ENCODE measurements at regions not wholly inside any gene's neighbourhood (a gene's known extent, or its start where the extent isn't known, plus 50 kb on each side); places are given as distances from the start of the nearest gene placed in this dataset.
A peak's percentile ranks its signal among the peaks of the same experiment; 100 is the strongest.

DNA sequence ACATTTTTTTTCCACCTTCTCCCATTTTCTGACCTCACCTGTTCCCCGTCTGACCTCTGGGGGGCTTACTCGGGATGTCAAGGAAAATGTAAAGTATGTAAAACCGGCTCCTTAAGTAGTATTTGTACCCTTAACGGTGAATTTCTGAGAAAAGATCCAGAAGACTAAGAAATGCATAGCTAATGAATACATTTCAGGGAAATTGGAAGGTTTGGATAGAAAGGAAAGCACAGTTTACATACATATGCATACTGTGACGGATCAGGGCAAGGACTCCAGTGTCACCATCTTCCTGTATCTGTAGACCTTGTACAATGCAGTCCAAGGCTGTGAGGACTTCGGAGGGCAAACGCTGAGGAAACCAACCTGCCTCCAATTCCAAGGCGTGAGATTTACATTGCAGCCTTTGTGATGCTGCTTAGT lies 2185.9 kb upstream of the TENM3 start:
- no peak for DNase-seq (ENCODE audit: low spot score)

DNA sequence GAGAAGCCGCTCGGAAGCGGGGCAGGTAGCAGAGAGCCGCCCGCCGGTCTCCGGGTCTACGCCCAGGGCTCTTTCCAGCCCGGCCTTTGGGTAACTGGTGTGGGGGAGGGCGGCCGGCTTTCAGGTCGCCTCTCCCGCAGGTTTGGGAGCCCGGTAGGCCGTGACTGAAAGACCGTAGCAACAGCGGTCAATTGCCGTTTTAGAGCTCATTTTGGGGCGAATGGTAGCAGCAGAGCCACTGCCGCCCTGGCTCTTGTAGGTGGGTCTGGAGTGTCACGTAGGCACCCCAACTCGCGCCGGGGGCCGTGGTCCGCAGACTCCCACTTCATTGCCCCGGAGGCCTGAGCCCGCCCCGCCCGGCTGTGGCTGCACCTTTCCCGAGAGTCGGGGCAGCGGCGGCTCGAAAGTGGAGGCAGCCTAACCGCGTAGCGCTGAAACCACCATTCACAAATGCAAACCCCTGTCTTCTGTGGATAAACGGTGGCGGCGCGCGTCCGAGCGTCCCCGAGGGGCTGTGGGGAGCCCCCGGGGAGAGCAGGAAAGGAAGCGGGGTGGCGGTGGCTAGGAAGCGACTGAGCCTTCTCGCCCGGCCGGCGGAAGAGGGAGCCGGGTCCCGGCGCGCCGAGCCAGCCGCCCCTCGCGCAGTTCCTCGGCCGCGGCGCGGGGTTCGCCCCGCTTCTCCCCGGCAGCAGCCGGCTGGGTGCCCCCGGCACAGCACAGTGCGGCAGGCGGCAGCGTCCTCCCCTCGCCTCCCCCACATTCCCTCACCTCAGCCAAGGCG lies 2185.1 kb upstream of the TENM3 start:
- DNase-seq (ENCODE audit: low spot score) = peak; percentile 67

DNA sequence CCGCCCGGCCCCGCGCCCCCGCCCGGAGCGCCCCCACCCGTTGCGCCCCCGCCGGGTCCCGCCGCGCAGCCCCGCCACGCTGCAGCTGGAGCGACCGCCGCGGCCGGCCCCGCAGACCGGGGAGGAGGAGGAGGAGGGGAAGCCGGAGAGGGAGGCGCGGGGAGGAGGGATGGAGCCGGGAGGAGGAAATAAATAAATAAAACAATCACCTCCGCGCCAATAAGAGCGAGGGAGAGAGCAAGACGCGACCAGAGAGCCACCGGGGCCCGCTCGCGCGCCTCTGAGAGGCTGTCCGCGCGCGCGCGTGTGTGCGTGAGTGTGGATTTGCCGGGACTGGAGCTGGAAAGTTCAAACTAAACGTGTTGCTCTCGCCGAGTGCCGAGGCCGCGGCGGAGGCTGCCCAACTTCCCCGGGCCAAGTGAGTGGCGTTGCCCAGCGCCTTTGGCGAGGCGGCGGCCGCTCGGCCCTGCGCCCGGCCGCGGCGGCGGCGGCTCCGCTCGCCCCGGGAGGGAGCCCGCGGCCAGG lies 2184.4 kb upstream of the TENM3 start:
- peak; percentile 81 for DNase-seq (ENCODE audit: low spot score)

DNA sequence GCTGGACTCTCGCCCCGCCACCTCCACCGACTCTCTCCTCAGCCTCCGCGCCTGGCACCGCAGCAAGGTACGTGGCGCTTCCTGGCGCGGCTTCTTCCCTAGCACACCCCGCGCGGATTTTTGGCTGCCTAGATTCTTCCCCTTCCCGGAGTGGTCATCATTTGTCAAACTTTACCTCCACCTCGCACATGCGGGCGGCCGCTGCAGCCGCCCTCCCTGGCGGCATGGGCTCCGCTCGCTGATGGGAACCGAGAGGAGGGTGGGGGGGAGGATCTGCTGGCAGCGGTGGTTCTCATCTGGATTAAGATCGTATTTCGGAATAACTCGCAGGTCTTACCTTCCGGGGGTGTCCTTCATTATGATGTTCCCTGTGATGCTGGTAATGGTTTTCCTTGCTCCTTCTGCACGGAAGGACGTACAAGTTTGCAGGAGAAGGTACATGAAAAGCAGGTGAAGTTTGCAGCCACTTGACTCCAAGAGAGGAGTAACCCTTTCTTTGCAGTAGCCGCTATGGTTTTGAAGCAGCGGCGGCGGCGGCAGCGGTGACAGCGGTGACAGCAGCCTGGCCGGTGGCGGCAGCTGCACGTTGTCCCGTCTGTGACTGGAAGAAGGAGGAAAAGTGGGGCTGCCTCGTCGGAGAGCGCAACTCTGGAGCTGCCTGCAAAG lies 2183.9 kb upstream of the TENM3 start:
- peak; percentile 66 for DNase-seq (ENCODE audit: low spot score)

DNA sequence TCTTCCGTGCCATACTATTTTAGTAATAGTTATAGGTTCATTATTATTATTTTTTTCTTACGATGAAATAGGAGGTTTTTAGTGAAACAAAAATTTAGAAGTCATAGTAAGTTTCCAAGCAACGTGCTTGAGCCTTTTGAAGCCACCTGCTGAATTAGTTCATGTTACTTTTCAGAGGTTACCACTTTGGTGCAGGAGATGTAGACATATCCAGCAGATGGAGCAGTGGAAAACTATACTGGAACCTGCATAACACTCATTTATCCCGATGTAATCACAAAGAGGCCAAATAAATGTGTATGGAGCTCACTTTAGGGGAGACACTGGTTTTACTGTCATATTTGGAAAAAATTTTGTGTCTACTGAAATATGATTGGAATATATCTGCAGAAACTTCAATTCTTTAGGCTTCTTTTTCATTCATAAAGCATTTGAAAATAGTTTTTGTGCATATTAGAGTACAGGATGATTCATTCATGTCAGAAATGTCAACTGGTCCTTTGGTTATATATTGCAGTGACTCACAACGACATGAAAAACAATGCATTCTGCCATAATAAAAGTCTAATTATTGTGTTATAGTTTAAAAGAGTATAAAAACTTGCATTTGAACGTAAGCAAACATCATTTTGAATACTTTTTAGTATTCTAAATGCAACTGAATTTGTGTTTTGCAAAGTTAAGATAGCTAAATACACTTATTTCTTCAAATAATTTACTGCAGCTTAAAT lies 2182.9 kb upstream of the TENM3 start:
- DNase-seq (ENCODE audit: low spot score) = no peak

DNA sequence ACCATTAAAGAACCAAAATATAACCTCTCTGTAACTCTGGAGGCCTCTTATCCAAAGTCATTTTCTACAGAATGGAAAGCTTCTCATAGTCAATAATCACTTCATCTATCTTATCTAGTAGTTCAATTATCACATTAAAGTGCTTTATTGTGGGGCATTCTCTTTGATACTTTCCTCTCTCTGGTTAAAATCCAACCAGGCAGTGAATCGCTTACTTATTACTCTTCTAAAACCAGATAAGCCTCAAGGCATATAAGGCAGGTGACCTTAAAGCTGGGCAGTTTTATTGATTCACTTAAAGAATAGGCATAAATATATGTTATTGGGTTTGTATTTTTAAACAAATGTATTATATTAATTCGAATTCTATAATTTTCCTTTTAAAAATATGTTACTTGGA lies 2162.1 kb upstream of the TENM3 start:
- DNase-seq (ENCODE audit: low spot score) = no peak

DNA sequence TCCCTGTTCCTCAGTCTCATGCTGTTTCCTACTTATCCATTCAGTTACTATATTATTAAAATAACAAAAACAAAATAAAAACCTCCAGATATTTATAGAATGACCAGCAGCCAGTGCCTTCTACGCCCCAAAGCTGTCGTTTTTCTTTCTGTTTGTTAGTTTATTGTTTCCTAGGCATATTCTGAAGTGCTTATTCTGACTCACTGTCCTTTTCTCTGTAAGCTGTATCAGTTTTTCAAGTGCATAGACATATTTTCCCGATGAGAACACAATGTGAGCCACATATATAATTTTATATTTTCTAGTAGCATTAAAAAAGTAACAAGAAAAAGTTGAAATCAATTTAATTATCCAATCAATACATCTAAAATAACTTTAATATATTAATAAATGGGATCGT lies 2158.6 kb upstream of the TENM3 start:
- no peak for DNase-seq (ENCODE audit: low spot score)

DNA sequence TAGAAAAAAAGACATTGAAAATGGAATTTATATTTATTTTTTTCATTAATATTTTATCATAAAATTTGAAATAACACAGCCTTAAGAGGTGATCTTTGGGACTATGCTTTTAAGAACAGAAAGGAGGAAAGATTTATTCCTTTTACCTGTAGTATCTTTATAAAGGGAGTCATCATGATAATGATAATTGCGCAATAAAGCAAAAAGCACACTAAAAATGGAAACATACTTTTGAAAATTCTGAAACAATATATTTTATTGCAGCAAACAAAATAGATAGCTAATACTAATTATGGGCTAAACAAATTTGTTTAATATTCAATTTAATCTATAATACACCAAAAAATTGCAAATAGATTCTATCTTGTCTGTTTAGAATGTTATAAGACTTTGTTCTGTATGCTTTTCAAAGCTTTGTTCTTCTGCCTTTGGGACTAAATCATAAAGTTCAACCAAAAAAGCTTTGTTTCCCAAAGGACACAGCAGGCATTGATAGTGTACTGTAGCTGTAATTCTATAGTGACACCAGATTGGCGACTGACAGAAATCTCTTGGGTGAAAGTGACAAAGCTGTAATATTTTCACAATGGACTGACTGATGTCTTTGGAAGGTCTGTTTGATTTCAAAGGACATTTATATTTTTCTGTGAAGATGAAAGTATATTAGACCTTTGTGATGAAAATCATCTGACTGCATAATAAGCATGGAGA lies 2156.6 kb upstream of the TENM3 start:
- no peak for DNase-seq (ENCODE audit: low spot score)

DNA sequence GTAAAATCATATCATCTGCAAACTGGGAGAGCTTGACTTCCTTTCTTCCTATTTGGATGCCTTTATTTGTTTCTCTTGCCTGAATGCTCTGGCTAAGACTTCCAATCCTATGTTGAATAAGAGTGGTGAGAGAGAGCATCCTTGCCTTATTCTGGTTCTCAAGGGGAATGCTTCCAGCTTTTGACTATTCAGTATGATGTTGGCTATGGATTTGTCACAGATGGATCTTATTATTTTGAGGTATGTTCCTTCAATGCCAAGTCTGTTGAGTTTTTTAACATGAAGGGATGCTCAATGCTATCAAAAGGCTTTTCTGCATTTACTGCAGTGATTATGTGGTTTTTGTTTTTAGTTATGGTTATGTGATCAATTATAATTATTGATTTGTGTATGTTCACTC lies 2144.6 kb upstream of the TENM3 start:
- DNase-seq (ENCODE audit: low spot score) = no peak

DNA sequence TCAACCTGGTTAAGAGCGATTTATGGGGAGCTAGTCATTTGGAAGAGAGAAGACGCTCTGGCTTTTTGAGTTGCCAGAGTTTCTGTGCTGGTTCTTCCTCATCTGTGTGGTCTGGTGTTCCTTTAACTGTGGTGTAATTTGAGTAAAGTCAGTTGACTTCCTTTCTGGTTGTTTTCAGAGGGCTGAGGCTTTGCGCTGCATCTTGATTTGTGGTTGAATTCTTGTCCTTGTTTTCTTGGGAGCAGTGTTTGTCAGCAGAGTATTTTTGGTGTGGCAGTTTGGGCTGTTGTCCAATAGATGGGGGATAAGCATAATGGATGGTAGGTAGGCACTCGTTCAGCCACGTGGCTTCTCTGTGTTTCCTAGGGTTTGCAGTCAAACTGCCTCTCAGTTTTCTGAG lies 2143.2 kb upstream of the TENM3 start:
- no peak for DNase-seq (ENCODE audit: low spot score)

DNA sequence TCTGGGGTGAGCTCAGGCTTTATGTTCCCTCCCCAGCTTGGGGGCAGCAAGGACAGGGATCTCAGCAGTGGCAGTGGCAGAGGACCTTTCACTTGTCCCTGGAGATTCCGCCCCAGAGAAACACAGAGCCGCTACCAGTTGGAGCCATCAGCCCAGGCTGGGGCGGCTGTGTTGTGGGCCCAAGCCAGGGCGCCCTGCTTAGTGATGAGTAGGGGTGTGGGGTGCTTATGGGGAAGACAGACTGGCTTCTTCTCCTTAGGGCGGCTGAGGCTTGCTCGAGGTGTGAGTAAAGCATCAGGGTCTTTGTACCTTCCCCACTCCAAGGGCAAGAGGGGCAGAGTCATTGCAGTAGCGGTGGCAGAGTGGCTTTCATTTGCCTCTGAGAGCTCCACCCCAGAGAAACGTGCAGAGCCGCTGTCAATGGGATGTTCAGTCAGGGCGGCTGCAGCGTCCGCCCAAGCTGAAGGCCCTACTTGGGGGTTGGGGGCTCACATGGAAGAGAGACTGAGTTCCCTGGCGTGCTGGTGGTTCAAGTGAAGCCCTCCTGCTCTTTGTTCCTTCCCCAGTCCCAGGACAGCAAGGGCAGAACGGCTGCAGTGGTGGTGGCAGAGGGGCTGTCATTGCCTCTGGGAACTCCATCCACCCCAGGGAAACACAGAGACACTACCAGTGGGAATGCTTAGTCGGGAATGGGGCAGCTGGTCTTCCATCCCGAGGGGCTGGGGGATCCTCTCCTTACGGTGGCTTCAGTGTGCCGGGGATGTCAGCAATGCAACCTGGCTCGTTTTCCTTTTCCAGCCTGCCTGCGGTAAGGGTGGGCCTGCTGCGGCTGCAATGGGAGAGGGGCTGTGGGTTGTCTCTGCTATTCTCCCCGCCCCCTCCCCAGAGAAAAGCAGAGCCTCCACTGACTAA lies 2142.5 kb upstream of the TENM3 start:
- no peak for DNase-seq (ENCODE audit: low spot score)

DNA sequence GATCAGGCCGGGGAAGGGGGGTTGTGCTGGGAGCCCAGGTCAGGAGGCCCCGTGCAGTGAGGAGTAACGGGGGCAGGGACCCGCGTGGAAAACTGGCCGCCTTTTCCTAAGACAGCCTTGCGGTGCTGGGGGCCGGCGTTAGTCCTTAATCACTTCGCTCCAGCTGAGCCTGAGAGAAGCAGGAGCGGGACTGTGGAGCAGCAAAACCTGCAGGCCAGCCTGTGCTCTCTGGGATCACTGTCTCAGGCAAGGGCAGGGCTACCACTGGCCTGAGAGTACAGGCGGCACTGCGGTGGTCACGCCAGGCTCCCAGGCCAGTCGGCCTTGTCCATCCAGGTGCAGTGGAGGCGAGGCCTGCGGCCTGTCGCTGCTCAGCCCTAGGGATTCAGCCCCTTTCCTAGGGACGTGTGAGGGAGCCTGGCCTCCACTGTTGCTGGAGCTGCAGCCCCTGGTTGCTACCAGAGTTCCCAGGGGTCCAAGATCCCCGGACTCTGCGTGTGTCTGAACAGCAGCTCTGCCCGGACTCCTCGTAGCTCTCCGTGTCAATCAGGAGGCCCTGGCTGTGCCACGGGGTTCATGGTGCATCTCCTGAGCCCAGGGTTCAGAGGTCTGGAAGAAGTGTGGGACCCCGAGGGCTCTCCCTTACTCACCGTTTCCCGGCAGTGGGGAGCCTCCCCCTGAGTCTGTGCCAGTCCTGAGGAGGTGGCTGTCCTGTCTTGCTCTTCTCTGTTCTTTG lies 2141.7 kb upstream of the TENM3 start:
- DNase-seq (ENCODE audit: low spot score) = no peak

DNA sequence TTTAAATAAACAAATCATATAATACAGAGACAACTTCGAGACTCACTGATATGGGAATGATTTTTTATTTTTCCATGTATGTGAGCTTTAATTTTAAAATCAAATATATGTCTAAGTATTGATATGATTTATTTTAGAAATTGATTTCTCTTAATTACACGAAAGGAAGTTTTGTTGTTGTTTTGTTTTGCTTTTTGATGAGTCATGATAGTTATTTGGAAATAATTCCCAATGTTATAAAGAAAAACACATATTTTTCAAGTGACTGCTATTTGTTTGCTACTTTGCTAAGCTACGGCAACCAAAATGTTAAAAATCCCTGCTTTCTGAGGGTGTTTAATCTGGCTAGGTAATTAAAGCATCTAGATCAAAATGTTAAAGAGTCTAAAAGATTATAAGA lies 2139.4 kb upstream of the TENM3 start:
- no peak for DNase-seq (ENCODE audit: low spot score)

DNA sequence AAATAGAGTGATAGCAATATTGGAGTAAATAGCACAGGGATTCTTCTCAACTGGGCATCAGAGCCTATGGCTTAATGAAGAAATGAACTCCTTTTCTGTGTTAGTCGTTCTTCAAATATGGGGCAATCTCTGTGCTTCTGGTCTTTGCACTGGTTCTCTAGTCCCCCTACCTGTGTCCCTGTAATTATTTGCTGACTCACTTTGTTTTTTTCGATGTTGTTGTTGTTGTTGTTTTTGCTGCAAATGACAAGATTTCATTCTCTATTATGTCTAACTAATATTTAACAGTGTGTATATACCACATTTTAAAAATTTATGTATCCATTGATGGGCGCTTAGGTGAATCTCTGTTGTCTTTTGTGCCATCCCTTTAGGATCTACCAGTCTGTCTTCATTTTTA lies 2137.8 kb upstream of the TENM3 start:
- DNase-seq (ENCODE audit: low spot score) = no peak

DNA sequence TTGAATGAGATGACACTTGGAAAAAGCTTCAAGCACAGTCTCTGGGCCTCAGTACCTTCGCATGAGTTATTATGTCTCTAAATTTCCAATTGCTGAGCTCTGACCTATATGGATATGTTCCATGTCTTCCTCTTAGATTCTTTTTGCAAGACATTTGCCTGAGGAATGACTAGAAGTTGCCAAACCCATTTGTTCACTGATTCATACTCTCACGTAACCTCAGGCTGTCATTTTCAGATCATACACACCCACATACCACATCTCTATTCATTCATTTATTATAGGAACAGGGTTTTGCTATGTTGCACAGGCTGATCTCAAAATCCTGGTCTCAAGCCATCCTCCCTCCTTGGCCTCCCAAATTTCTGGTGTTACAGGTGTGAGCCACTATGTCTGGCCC lies 2137.1 kb upstream of the TENM3 start:
- DNase-seq (ENCODE audit: low spot score) = no peak

DNA sequence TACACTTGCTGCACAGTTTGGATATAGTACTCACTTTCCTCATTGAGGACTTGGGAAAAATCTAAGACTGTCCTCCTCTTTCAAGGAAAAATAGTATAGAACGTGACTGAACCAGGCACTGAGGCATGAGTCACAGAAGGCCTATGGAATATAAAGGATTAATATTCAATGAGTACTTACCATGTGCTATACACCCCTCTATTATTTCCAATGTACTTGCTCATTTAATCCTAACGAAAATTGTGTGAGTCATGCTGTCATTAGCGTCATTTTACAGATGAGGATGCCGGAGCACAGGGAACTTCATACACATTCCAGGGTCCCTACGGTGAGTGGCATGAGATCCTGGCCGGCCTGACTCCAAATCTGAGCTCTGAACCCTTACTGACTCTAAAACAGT lies 2136.2 kb upstream of the TENM3 start:
- no peak for DNase-seq (ENCODE audit: low spot score)

DNA sequence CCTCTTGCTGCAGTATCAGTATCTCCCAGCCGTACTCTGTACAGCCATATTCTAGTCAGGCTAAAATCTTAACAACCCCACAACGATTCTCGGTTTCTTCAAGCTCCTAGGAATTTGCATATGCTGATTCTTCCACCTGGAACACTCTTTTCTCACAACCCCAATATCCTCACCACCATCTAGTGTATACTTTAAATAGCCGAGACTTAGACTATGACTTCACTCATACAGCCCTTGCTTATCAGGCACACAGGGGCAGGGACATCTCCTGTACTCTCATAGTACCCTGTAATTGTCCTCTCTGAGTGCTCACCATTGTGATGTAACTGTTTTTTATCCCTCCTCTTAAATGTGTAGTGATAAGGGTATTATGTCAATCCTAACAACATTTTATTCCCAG lies 2126.4 kb upstream of the TENM3 start:
- DNase-seq (ENCODE audit: low spot score) = no peak

DNA sequence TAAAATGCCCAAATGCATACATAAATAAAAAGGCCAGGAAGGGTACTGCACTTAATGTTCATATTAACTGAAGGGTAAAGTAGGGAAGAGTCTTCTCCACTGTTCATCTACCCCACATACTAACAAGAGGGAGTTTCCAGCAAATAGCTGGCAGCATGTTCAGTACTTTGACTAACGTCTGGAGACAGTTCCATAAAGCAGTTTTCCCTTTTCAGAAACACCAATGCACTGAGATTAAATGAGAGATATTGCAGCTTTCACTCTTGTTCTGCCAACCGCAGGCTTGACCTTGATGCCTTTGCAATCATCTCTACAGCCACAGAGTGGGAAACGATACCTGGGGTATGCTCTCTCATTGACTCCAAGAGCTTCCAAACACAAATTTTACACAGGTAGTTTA lies 2123.1 kb upstream of the TENM3 start:
- no peak for DNase-seq (ENCODE audit: low spot score)

DNA sequence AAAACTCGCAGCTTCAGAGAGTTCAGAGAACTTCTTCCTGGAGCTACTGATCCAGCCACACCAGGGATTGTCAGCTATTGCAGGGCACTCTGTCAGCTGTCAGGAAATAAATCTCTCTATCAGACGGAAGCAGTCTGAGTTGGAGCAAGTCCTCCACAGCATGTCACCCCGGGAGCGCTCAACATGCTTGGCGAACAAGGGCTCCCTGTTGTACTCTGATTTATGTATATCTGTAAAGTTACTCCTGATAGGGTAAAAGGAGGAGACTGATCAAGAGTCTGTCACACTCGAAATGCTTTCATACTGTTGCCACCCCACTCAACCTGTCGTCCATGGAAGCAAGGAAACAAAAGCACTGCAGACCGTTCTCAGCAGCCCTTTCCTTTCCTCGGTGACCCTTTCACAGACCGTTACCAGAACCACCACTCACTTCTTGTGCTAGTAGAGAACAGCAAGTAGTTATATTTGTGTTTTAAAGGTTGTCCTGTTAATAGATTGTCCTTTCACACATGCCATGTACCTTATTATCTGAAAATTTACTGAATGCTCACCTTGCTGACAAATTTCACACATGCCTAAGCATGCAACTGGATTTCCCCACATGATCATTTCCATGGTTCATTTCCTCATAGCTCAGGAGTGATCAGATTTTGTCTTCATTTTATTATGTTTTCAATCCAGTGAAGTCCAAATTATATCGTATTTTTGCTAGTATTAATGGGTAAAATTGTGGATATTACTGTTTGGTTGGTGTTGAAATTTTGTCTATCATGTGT lies 2108.9 kb upstream of the TENM3 start:
- DNase-seq (ENCODE audit: low spot score) = no peak

DNA sequence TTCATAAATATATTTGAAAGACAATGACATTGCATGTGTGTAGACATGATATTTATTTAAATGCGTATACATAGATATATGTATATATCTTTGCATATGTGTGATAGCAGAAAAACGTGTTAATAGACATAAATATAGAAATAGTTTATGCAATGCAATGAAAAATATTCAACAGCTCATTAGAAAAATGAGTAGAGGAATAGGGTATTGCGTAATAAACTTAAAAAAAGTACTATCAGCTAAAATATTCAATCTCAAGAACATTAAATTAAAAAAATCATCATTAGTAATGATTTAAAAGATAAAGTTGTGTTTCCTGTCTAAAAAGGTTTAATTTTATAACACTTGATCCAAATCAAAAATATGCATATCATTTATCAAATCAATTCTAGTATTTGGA lies 2101.5 kb upstream of the TENM3 start:
- DNase-seq (ENCODE audit: low spot score) = no peak

All from left forelimb (tissue), 1 donor.